ENCODE measurements at regions not wholly inside any gene's neighbourhood (a gene's known extent, or its start where the extent isn't known, plus 50 kb on each side); places are given as distances from the start of the nearest gene placed in this dataset.
A peak's percentile ranks its signal among the peaks of the same experiment; 100 is the strongest.

- DNase-seq = peak; percentile 1
Observed at GRCh38 chr4:27187786-27188185, 327.1 kb downstream of the STIM2 start.

- no peak for DNase-seq
Observed at GRCh38 chr4:27189683-27190082, 329.0 kb downstream of the STIM2 start.

GRCh38 chr4:27191592-27191991 is 331.0 kb downstream of the STIM2 start:
- no peak for DNase-seq

- DNase-seq = no peak
Observed at GRCh38 chr4:27194599-27195176, 334.0 kb downstream of the STIM2 start.

- no peak for DNase-seq
Observed at GRCh38 chr4:27198246-27198645, 337.6 kb downstream of the STIM2 start.

GRCh38 chr4:27198971-27199370 is 338.3 kb downstream of the STIM2 start:
- no peak for DNase-seq

- no peak for DNase-seq
Observed at GRCh38 chr4:27206009-27206408, 345.4 kb downstream of the STIM2 start.

- DNase-seq = no peak
Observed at GRCh38 chr4:27210956-27211355, 350.3 kb downstream of the STIM2 start.

- no peak for DNase-seq
Observed at GRCh38 chr4:27214010-27214409, 353.4 kb downstream of the STIM2 start.

- no peak for DNase-seq
Observed at GRCh38 chr4:27215220-27215826, 354.7 kb downstream of the STIM2 start.

GRCh38 chr4:27217261-27217769 is 356.7 kb downstream of the STIM2 start:
- DNase-seq = no peak

GRCh38 chr4:27218013-27218412 is 357.4 kb downstream of the STIM2 start:
- no peak for DNase-seq

- no peak for DNase-seq
Observed at GRCh38 chr4:27223326-27223725, 362.7 kb downstream of the STIM2 start.

- DNase-seq = no peak
Observed at GRCh38 chr4:27233531-27233930, 372.9 kb downstream of the STIM2 start.

- no peak for DNase-seq
Observed at GRCh38 chr4:27234306-27234899, 373.8 kb downstream of the STIM2 start.

- DNase-seq = no peak
Observed at GRCh38 chr4:27239641-27240040, 379.0 kb downstream of the STIM2 start.

- DNase-seq = no peak
Observed at GRCh38 chr4:27242217-27242616, 381.6 kb downstream of the STIM2 start.

- DNase-seq = no peak
Observed at GRCh38 chr4:27245216-27245615, 384.6 kb downstream of the STIM2 start.

- no peak for DNase-seq
Observed at GRCh38 chr4:27248829-27249228, 388.2 kb downstream of the STIM2 start.

- no peak for DNase-seq
Observed at GRCh38 chr4:27251771-27252170, 391.1 kb downstream of the STIM2 start.

GRCh38 chr4:27267339-27267969 is 406.8 kb downstream of the STIM2 start:
- no peak for DNase-seq

GRCh38 chr4:27267970-27268355 is 407.3 kb downstream of the STIM2 start:
- DNase-seq = no peak

- DNase-seq = peak; percentile 96
Observed at GRCh38 chr4:27270435-27270834, 409.8 kb downstream of the STIM2 start.

- DNase-seq = peak; percentile 34
Observed at GRCh38 chr4:27271555-27271954, 410.9 kb downstream of the STIM2 start.

Measured in NCI-H69 (cell line).